ENCODE measurements at regions not wholly inside any gene's neighbourhood (a gene's known extent, or its start where the extent isn't known, plus 50 kb on each side); places are given as distances from the start of the nearest gene placed in this dataset.

GRCh38 chr7:3149231-3149995 is 105.7 kb upstream of the CARD11 start:
- Histone ChIP-seq H3K36me3 (ENCODE audit: control insufficient read depth in 1 of 2, insufficient read depth in 2 of 2, low read length in 2 of 2) (no peaks in the 10 kb centered on the region), H3K4ac (ENCODE audit: low read depth, low read length) (no peak overlapping the region), H3K23ac (ENCODE audit: low read length) (no peak overlapping the region), H2AK5ac (ENCODE audit: low read length) (no peak overlapping the region), H3K14ac (ENCODE audit: low read length) (no peak overlapping the region), H3K4me2 (ENCODE audit: low read length) (no peak overlapping the region), H3K9me3 (ENCODE audit: insufficient read depth, low read depth, low read length) (no peaks in the 10 kb centered on the region), H3K27me3 (ENCODE audit: insufficient read depth, low read length) (no peaks in the 10 kb centered on the region), H4K91ac (ENCODE audit: low read depth, low read length) (no peak overlapping the region), H3K18ac (ENCODE audit: low read length) (no peak overlapping the region), H2BK12ac (ENCODE audit: low read length) (no peak overlapping the region), H4K8ac (ENCODE audit: low read depth, low read length) (no peak overlapping the region), H2BK5ac (ENCODE audit: low read depth, low read length, poor library complexity) (no peak overlapping the region), H3K27ac (ENCODE audit: low read depth, low read length) (no peak overlapping the region), H3K79me1 (ENCODE audit: low read length) (no peaks in the 10 kb centered on the region), H3K79me2 (ENCODE audit: control insufficient read depth, insufficient read depth, low read length, poor library complexity) (no peaks in the 10 kb centered on the region), H4K12ac (ENCODE audit: low read depth, low read length) (no peak overlapping the region), H3K9ac (ENCODE audit: low read length) (no peak overlapping the region), H3K4me3 (ENCODE audit: low read depth, low read length) (no peak overlapping the region), H3K4me1 (ENCODE audit: control insufficient read depth in 1 of 2, insufficient read depth in 2 of 2, low read length in 2 of 2) (no peaks in the 10 kb centered on the region), H2BK120ac (ENCODE audit: insufficient read depth, low read length, poor library complexity) (no peak overlapping the region), H2AFZ (ENCODE audit: insufficient read depth, low read length, poor library complexity) (no peak overlapping the region)
- no CpG with 5 or more reads among the region's 13 CpGs for WGBS (ENCODE audit: extremely low coverage, insufficient coverage, insufficient read length)
- no peak for DNase-seq

- Histone ChIP-seq H3K79me1 (ENCODE audit: low read length) (no peaks in the 10 kb centered on the region), H3K4me1 (ENCODE audit: control insufficient read depth in 1 of 2, insufficient read depth in 2 of 2, low read length in 2 of 2) (no peaks in the 10 kb centered on the region), H3K9ac (ENCODE audit: low read length) (no peak overlapping the region), H2AK5ac (ENCODE audit: low read length) (no peak overlapping the region), H2AFZ (ENCODE audit: insufficient read depth, low read length, poor library complexity) (no peak overlapping the region), H2BK12ac (ENCODE audit: low read length) (no peak overlapping the region), H3K23ac (ENCODE audit: low read length) (no peak overlapping the region), H3K79me2 (ENCODE audit: control insufficient read depth, insufficient read depth, low read length, poor library complexity) (no peaks in the 10 kb centered on the region), H3K4me2 (ENCODE audit: low read length) (no peak overlapping the region), H3K27ac (ENCODE audit: low read depth, low read length) (no peak overlapping the region), H4K12ac (ENCODE audit: low read depth, low read length) (no peak overlapping the region), H3K18ac (ENCODE audit: low read length) (no peak overlapping the region), H2BK5ac (ENCODE audit: low read depth, low read length, poor library complexity) (no peak overlapping the region), H4K8ac (ENCODE audit: low read depth, low read length) (no peak overlapping the region), H3K4me3 (ENCODE audit: low read depth, low read length) (no peak overlapping the region), H3K4ac (ENCODE audit: low read depth, low read length) (no peak overlapping the region), H2BK120ac (ENCODE audit: insufficient read depth, low read length, poor library complexity) (no peak overlapping the region), H3K36me3 (ENCODE audit: control insufficient read depth in 1 of 2, insufficient read depth in 2 of 2, low read length in 2 of 2) (no peaks in the 10 kb centered on the region), H4K91ac (ENCODE audit: low read depth, low read length) (no peak overlapping the region), H3K9me3 (ENCODE audit: insufficient read depth, low read depth, low read length) (no peaks in the 10 kb centered on the region), H3K27me3 (ENCODE audit: insufficient read depth, low read length) (no peaks in the 10 kb centered on the region), H3K14ac (ENCODE audit: low read length) (no peak overlapping the region)
- no peak for DNase-seq
- WGBS (ENCODE audit: extremely low coverage, insufficient coverage, insufficient read length) = no CpG with 5 or more reads among the region's 8 CpGs
These were observed 106.4 kb upstream of the CARD11 start for GRCh38 chr7:3150027-3150426.

DNA sequence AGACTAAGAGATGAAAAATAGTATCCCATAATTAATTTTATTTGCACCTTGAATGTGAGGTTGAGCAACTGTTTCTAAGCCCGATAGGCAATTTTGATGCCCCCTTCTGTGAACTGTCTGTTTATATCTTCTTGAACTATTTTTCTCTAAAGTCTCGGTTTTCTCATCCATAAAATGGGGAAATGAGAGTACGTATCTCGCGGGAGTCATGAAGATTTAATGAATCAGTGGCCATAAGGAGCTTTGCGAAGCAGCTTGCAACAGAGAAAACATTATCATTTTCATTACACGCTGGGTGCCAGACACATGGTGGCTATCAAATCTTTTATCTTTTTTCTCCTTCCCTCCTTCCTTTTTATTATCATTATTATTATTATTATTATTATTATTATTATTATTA is 108.1 kb upstream of the CARD11 start:
- Histone ChIP-seq H3K23ac (ENCODE audit: low read length) (no peak overlapping the region), H3K4me2 (ENCODE audit: low read length) (no peak overlapping the region), H3K36me3 (ENCODE audit: control insufficient read depth in 1 of 2, insufficient read depth in 2 of 2, low read length in 2 of 2) (no peaks in the 10 kb centered on the region), H2AFZ (ENCODE audit: insufficient read depth, low read length, poor library complexity) (no peak overlapping the region), H4K8ac (ENCODE audit: low read depth, low read length) (no peak overlapping the region), H4K91ac (ENCODE audit: low read depth, low read length) (no peak overlapping the region), H3K79me2 (ENCODE audit: control insufficient read depth, insufficient read depth, low read length, poor library complexity) (no peaks in the 10 kb centered on the region), H2BK5ac (ENCODE audit: low read depth, low read length, poor library complexity) (no peak overlapping the region), H3K14ac (ENCODE audit: low read length) (no peak overlapping the region), H3K4me3 (ENCODE audit: low read depth, low read length) (no peak overlapping the region), H3K27me3 (ENCODE audit: insufficient read depth, low read length) (no peaks in the 10 kb centered on the region), H2AK5ac (ENCODE audit: low read length) (no peak overlapping the region), H3K27ac (ENCODE audit: low read depth, low read length) (no peak overlapping the region), H2BK120ac (ENCODE audit: insufficient read depth, low read length, poor library complexity) (no peak overlapping the region), H3K4ac (ENCODE audit: low read depth, low read length) (no peak overlapping the region), H3K9me3 (ENCODE audit: insufficient read depth, low read depth, low read length) (no peaks in the 10 kb centered on the region), H2BK12ac (ENCODE audit: low read length) (no peak overlapping the region), H3K4me1 (ENCODE audit: control insufficient read depth in 1 of 2, insufficient read depth in 2 of 2, low read length in 2 of 2) (no peaks in the 10 kb centered on the region), H3K9ac (ENCODE audit: low read length) (no peak overlapping the region), H3K18ac (ENCODE audit: low read length) (no peak overlapping the region), H4K12ac (ENCODE audit: low read depth, low read length) (no peak overlapping the region), H3K79me1 (ENCODE audit: low read length) (no peaks in the 10 kb centered on the region)
- WGBS (ENCODE audit: extremely low coverage, insufficient coverage, insufficient read length) = no CpG with 5 or more reads among the region's 7 CpGs
- DNase-seq = no peak

DNA sequence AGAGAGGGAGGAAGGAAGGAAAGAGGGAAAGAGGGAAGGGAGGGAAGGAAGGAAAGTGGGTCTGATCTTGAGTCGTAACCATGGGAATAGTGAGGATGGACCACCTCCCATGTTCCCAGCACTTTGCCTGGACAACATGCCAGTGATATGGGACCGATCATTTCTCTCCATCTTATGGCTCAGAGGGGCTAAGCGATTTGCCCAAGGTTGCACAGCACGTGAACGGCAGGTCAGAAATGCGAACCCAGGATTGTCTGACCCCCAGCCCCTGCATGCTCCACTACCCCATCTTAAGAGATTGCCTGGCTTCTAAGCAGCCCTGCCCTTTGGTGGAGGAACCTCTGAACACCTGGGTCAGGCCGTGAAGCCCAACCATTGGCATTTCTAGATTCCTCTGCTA is 109.0 kb upstream of the CARD11 start:
- no peak for DNase-seq
- whole genome bisulfite sequencing (ENCODE audit: extremely low coverage, insufficient coverage, insufficient read length) = no CpG with 5 or more reads among the region's 7 CpGs

More for the DNA sequence above, 109.0 kb upstream of the CARD11 start:
- no peak overlapping the region for H2AK5ac ChIP-seq (ENCODE audit: low read length)
- H3K79me2 ChIP-seq (ENCODE audit: control insufficient read depth, insufficient read depth, low read length, poor library complexity) = no peaks in the 10 kb centered on the region
- H3K23ac ChIP-seq (ENCODE audit: low read length) = no peak overlapping the region
- no peak overlapping the region for H3K14ac ChIP-seq (ENCODE audit: low read length)
- no peak overlapping the region for H4K91ac ChIP-seq (ENCODE audit: low read depth, low read length)
- H3K18ac ChIP-seq (ENCODE audit: low read length) = no peak overlapping the region
- H2BK12ac ChIP-seq (ENCODE audit: low read length) = no peak overlapping the region
- no peaks in the 10 kb centered on the region for H3K79me1 ChIP-seq (ENCODE audit: low read length)
- H3K9ac ChIP-seq (ENCODE audit: low read length) = no peak overlapping the region
- H3K36me3 ChIP-seq (ENCODE audit: control insufficient read depth in 1 of 2, insufficient read depth in 2 of 2, low read length in 2 of 2) = no peaks in the 10 kb centered on the region
- H3K27ac ChIP-seq (ENCODE audit: low read depth, low read length) = no peak overlapping the region
- no peak overlapping the region for H2BK5ac ChIP-seq (ENCODE audit: low read depth, low read length, poor library complexity)
- H3K9me3 ChIP-seq (ENCODE audit: insufficient read depth, low read depth, low read length) = no peaks in the 10 kb centered on the region
- no peak overlapping the region for H3K4me2 ChIP-seq (ENCODE audit: low read length)
- H3K27me3 ChIP-seq (ENCODE audit: insufficient read depth, low read length) = no peaks in the 10 kb centered on the region
- H3K4me3 ChIP-seq (ENCODE audit: low read depth, low read length) = no peak overlapping the region
- no peak overlapping the region for H4K8ac ChIP-seq (ENCODE audit: low read depth, low read length)
- H4K12ac ChIP-seq (ENCODE audit: low read depth, low read length) = no peak overlapping the region
- no peak overlapping the region for H3K4ac ChIP-seq (ENCODE audit: low read depth, low read length)
- no peak overlapping the region for H2BK120ac ChIP-seq (ENCODE audit: insufficient read depth, low read length, poor library complexity)
- no peaks in the 10 kb centered on the region for H3K4me1 ChIP-seq (ENCODE audit: control insufficient read depth in 1 of 2, insufficient read depth in 2 of 2, low read length in 2 of 2)
- H2AFZ ChIP-seq (ENCODE audit: insufficient read depth, low read length, poor library complexity) = no peak overlapping the region

All from trophoblast cell (in vitro differentiated cells and primary cell).